HepG2 (cell line): ENCODE measurements at regions not wholly inside any gene's neighbourhood (a gene's known extent, or its start where the extent isn't known, plus 50 kb on each side); places are given as distances from the start of the nearest gene placed in this dataset.

Experiments
- EHMT2 ChIP-seq: fragments of 200-600 bp; sonication (generic); IDR thresholded peaks from 2 replicates; pipeline ENCODE4 v1.7.0; 2017; ENCODE audit warnings: antibody characterized with exemption, low read depth, low read length, borderline replicate concordance
- ELF4 ChIP-seq: sonication (generic); formaldehyde crosslinking; IDR thresholded peaks from 2 replicates; pipeline ENCODE4 v1.5.0; 2020; ENCODE audit warnings: missing genetic modification reagents, mild to moderate bottlenecking, moderate library complexity, borderline replicate concordance
- EP300 ChIP-seq, 3 experiments: sonication (generic) in 1 of 3; formaldehyde crosslinking in 1 of 3; IDR thresholded peaks; 2 replicates each; pipeline versions ENCODE4 v1.5.1 to v1.6.1; 2011 to 2020; ENCODE audit warnings: low read depth in 2 of 3, low read length in 2 of 3, borderline replicate concordance in 1 of 3, improper control_type of control experiment in 1 of 3, mild to moderate bottlenecking in 1 of 3, missing genetic modification reagents in 1 of 3, moderate library complexity in 1 of 3
- MAF1 ChIP-seq: sonication (generic); formaldehyde crosslinking; IDR thresholded peaks from 2 replicates; pipeline ENCODE4 v1.5.0; 2020; ENCODE audit warnings: missing genetic modification reagents, borderline replicate concordance
- SP1 ChIP-seq, 2 experiments: fragments of 450-650 bp in 1 of 2; sonication (generic) in 1 of 2; formaldehyde crosslinking in 1 of 2; IDR thresholded peaks; 2 replicates each; pipeline versions ENCODE4 v1.4.0 to v1.6.1; 2016 to 2020; ENCODE audit warnings: missing genetic modification reagents in 1 of 2
- ZFP1 ChIP-seq: IDR thresholded peaks from 2 replicates; pipeline ENCODE4 v1.6.1; 2016
- ZNF766 ChIP-seq: sonication (generic); formaldehyde crosslinking; IDR thresholded peaks from 2 replicates; pipeline ENCODE4 v1.5.0; 2020; ENCODE audit warnings: missing genetic modification reagents, borderline replicate concordance
- TF ChIP-seq, protein P1 (sequence below), 2 experiments: fragments of 450-650 bp in 1 of 2; sonication (generic) in 1 of 2; formaldehyde crosslinking; IDR thresholded peaks; 2 replicates each; pipeline versions ENCODE4 v1.5.0 to v1.8.0; 2020 to 2022; ENCODE audit warnings: mild to moderate bottlenecking in 1 of 2, missing genetic modification reagents in 1 of 2
- TF ChIP-seq, protein P2 (sequence below): sonication (generic); formaldehyde crosslinking; IDR thresholded peaks from 2 replicates; pipeline ENCODE4 v1.4.0; 2020; ENCODE audit warnings: low read depth, missing genetic modification reagents

DNA sequence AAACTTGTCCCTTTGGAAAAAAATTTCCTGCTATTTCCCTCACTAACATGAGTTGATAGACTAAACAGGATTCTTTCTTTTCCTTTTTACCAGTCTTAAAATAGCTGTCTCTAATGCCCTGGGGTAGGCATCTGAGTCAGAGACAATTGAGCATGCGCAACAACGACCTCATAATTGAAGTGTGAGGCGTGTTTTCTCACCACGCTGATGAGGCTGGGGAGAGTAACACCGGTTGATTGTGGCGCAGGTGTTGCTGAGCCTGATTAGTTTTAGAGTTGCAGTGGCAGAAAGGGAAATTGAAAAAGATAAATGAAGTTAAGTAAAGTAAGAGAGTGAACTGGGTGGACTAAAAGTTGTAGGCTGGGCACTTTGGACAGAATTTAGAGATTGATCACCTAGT, 213.7 kb downstream of the TLR4 start:
- TF ChIP-seq ZNF766 (CRISPR knock-in tag) = no peak
- TF ChIP-seq ZFP1 (CRISPR knock-in tag) = no peak
- TF ChIP-seq, protein P1, sequence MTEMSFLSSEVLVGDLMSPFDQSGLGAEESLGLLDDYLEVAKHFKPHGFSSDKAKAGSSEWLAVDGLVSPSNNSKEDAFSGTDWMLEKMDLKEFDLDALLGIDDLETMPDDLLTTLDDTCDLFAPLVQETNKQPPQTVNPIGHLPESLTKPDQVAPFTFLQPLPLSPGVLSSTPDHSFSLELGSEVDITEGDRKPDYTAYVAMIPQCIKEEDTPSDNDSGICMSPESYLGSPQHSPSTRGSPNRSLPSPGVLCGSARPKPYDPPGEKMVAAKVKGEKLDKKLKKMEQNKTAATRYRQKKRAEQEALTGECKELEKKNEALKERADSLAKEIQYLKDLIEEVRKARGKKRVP (CRISPR knock-in tag; IDR thresholded peaks at IDR 0.05) = no peak
- no peak for TF ChIP-seq SP1 (IDR thresholded peaks at IDR 0.05)
- no peak for TF ChIP-seq SP1 (CRISPR knock-in tag; IDR thresholded peaks at IDR 0.05)
- TF ChIP-seq EHMT2 = no peak
- TF ChIP-seq MAF1 = no peak
- no peak for TF ChIP-seq EP300 (IDR thresholded peaks at IDR 0.05; ENCODE audit: low read depth in 2 of 2, low read length in 2 of 2)
- no peak for TF ChIP-seq EP300 (CRISPR knock-in tag; IDR thresholded peaks at IDR 0.05; ENCODE audit: borderline replicate concordance)
- TF ChIP-seq, protein P2, sequence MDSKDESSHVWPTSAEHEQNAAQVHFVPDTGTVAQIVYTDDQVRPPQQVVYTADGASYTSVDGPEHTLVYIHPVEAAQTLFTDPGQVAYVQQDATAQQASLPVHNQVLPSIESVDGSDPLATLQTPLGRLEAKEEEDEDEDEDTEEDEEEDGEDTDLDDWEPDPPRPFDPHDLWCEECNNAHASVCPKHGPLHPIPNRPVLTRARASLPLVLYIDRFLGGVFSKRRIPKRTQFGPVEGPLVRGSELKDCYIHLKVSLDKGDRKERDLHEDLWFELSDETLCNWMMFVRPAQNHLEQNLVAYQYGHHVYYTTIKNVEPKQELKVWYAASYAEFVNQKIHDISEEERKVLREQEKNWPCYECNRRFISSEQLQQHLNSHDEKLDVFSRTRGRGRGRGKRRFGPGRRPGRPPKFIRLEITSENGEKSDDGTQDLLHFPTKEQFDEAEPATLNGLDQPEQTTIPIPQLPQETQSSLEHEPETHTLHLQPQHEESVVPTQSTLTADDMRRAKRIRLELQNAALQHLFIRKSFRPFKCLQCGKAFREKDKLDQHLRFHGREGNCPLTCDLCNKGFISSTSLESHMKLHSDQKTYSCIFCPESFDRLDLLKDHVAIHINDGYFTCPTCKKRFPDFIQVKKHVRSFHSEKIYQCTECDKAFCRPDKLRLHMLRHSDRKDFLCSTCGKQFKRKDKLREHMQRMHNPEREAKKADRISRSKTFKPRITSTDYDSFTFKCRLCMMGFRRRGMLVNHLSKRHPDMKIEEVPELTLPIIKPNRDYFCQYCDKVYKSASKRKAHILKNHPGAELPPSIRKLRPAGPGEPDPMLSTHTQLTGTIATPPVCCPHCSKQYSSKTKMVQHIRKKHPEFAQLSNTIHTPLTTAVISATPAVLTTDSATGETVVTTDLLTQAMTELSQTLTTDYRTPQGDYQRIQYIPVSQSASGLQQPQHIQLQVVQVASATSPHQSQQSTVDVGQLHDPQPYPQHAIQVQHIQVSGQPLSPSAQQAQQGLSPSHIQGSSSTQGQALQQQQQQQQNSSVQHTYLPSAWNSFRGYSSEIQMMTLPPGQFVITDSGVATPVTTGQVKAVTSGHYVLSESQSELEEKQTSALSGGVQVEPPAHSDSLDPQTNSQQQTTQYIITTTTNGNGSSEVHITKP = no peak
- TF ChIP-seq ELF4 = no peak
